GM12878 (cell line): ENCODE measurements at regions not wholly inside any gene's neighbourhood (a gene's known extent, or its start where the extent isn't known, plus 50 kb on each side); places are given as distances from the start of the nearest gene placed in this dataset.

ENCODE experiments used
- ATAC-seq: fragments of 200-7000 bp; cut with Tn5 transposase; 3 replicates; pipeline ENCODE4 v1.9.1; 2020; ENCODE audit warnings: mild to moderate bottlenecking, moderate library complexity
- BruUV-seq: library from RNA; stranded (reverse); fragments of 400-500 nt; replicated peaks from 2 replicates; lab custom pipeline; 2021; lab: Mats Ljungman, UMichigan
- CTCF ChIA-PET: fragments of 300-600 bp; sonication (Branson Sonifier 250); formaldehyde crosslinking; extraction: SDS; loops from one replicate; lab custom pipeline; 2021; ENCODE audit warnings: inconsistent platforms; lab: Yijun Ruan, JAX
- POLR2A ChIA-PET: fragments of 350-600 bp; formaldehyde crosslinking; extraction: SDS; loops from one replicate; lab custom pipeline; 2021; ENCODE audit warnings: inconsistent platforms; lab: Charles Lee
- RAD21 ChIA-PET: fragments of 300-600 bp; sonication (Branson Sonifier 250); formaldehyde crosslinking; loops from one replicate; lab custom pipeline; 2023; ENCODE audit warnings: antibody characterized with exemption; ENCODE audit not compliant: unreplicated experiment; lab: Charles Lee
- SMC1A ChIA-PET: fragments of 300-600 bp; sonication (Branson Sonifier 250); formaldehyde crosslinking; loops from one replicate; lab custom pipeline; 2023; ENCODE audit not compliant: unreplicated experiment, uncharacterized antibody; lab: Charles Lee
- DNase-seq: peaks from one replicate; pipeline ENCODE4 v3.0.0-alpha.2; 2011; ENCODE audit warnings: low read depth, low spot score
- FAIRE-seq: peaks from 3 replicates; lab custom pipeline; 2011; peaks lifted over from hg19 to GRCh38; lab: Jason Lieb, UNC
- H2AFZ ChIP-seq: 2 replicates; pipeline ENCODE4 v1.6.0; 2011; ENCODE audit warnings: low read depth, low read length, control low read depth; ENCODE audit not compliant: control insufficient read depth
- H3K27ac ChIP-seq: 2 replicates; pipeline ENCODE4 v1.5.1; 2011; ENCODE audit warnings: control low read depth; ENCODE audit not compliant: control insufficient read depth, insufficient read depth
- H3K27me3 ChIP-seq, 2 experiments: replicated peaks in 1 of 2; 2 replicates each; pipeline versions ENCODE4 v1.6.0 to v1.6.1; 2011; ENCODE audit warnings: low read length in 1 of 2; ENCODE audit not compliant: control insufficient read depth in 2 of 2, insufficient read depth in 2 of 2
- H3K36me3 ChIP-seq, 2 experiments: 2 replicates each; pipeline ENCODE4 v1.5.1; 2011; ENCODE audit warnings: low read length in 1 of 2; ENCODE audit not compliant: control insufficient read depth in 2 of 2, insufficient read depth in 2 of 2
- H3K4me1 ChIP-seq: 2 replicates; pipeline ENCODE4 v1.6.1; 2011; ENCODE audit warnings: mild to moderate bottlenecking, low read length, moderate library complexity, mixed read lengths; ENCODE audit not compliant: control insufficient read depth, insufficient read depth
- H3K4me2 ChIP-seq: 2 replicates; pipeline ENCODE4 v1.6.0; 2011; ENCODE audit warnings: control low read depth; ENCODE audit not compliant: control insufficient read depth, insufficient read depth
- H3K4me3 ChIP-seq: fragments of 200-600 bp; sonication (generic); 2 replicates; pipeline ENCODE4 v1.5.1; 2016
- H3K79me2 ChIP-seq: 2 replicates; pipeline ENCODE4 v1.6.0; 2011; ENCODE audit warnings: low read length; ENCODE audit not compliant: control insufficient read depth, insufficient read depth
- H3K9ac ChIP-seq: 2 replicates; pipeline ENCODE4 v1.8.0; 2011; ENCODE audit warnings: low read length, control low read depth, mixed read lengths; ENCODE audit not compliant: control insufficient read depth, insufficient read depth
- H3K9me3 ChIP-seq: replicated peaks from 3 replicates; pipeline ENCODE4 v1.5.1; 2011; ENCODE audit warnings: mild to moderate bottlenecking, low read length; ENCODE audit not compliant: control insufficient read depth, insufficient read depth
- H4K20me1 ChIP-seq: 2 replicates; pipeline ENCODE4 v1.6.0; 2011; ENCODE audit not compliant: control insufficient read depth, insufficient read depth
- BCLAF1 ChIP-seq: fragments of 450-650 bp; IDR thresholded peaks from 2 replicates; pipeline ENCODE4 v1.6.1; 2017; ENCODE audit warnings: antibody characterized with exemption, mild to moderate bottlenecking, moderate library complexity
- CBX3 ChIP-seq: fragments of 200-600 bp; sonication (generic); IDR thresholded peaks from 2 replicates; pipeline ENCODE4 v1.6.1; 2016; ENCODE audit warnings: low read depth, borderline replicate concordance
- CHD1 ChIP-seq: IDR thresholded peaks from 2 replicates; pipeline ENCODE4 v1.6.1; 2012; ENCODE audit warnings: low read depth, low read length, improper control_type of control experiment
- CUX1 ChIP-seq: IDR thresholded peaks from 2 replicates; pipeline ENCODE4 v1.6.1; 2012; ENCODE audit warnings: improper control_type of control experiment, low read depth, low read length; ENCODE audit not compliant: insufficient replicate concordance
- GABPA ChIP-seq: IDR thresholded peaks from 2 replicates; pipeline ENCODE4 v1.6.1; 2014; ENCODE audit warnings: antibody characterized with exemption, low read depth, mild to moderate bottlenecking, inconsistent platforms
- MAX ChIP-seq: IDR thresholded peaks from 2 replicates; pipeline ENCODE4 v1.6.1; 2012; ENCODE audit warnings: low read depth, low read length, improper control_type of control experiment
- PKNOX1 ChIP-seq: fragments of 450-650 bp; IDR thresholded peaks from 2 replicates; pipeline ENCODE4 v1.6.1; 2016; ENCODE audit warnings: mild to moderate bottlenecking
- POLR2AphosphoS2 ChIP-seq: IDR thresholded peaks from 2 replicates; pipeline ENCODE4 v1.6.1; 2011; ENCODE audit warnings: low read depth, mild to moderate bottlenecking, low read length, improper control_type of control experiment, moderate library complexity
- POLR2AphosphoS5 ChIP-seq: IDR thresholded peaks from 2 replicates; pipeline ENCODE4 v1.6.1; 2011; ENCODE audit warnings: mild to moderate bottlenecking, low read length, inconsistent platforms
- SMAD5 ChIP-seq: IDR thresholded peaks from 2 replicates; pipeline ENCODE4 v1.6.1; 2016; ENCODE audit warnings: antibody characterized with exemption, low read depth
- ZNF24 ChIP-seq: fragments of 450-650 bp; IDR thresholded peaks from 2 replicates; pipeline ENCODE4 v1.6.1; 2017; ENCODE audit warnings: antibody characterized with exemption, mild to moderate bottlenecking
- WGBS: methylation state at CpG from one replicate; pipeline ENCODE4 v1.1.6; 2016; ENCODE audit warnings: low lambda C conversion rate; ENCODE audit not compliant: insufficient replicate concordance, insufficient coverage; ENCODE audit errors: missing lambda C conversion rate; 5-methylcytosine and 5-hydroxymethylcytosine counted together
- in situ Hi-C: fragments of 300-500 bp; cut with MboI; formaldehyde crosslinking; loops from 9 replicates; pipeline ENCODE4 v1.14.3; 2018; ENCODE audit warnings: mixed read lengths
- intact Hi-C: fragments of 100-400 bp; cut with micrococcal nuclease; formaldehyde crosslinking; loops from one replicate; pipeline ENCODE4 v1.14.2; 2022; ENCODE audit not compliant: unreplicated experiment

- CTCF ChIA-PET: no interaction called here
Observed at GRCh38 chr13:42728507-42729180, 52.7 kb upstream of the FAM216B start.

More at GRCh38 chr13:42728507-42729180, 52.7 kb upstream of the FAM216B start:
- 44% methylated on average over 8 of the region's 8 CpGs for WGBS
- in situ Hi-C loops (no loop called here), intact Hi-C loops (no loop called here)
- Histone ChIP-seq H3K9me3 (no peaks in the 10 kb centered on the region; the same call in 2 of the 3 replicates), H3K9ac (no peak overlapping the region), H3K27me3 (peaks cover 0 to 3% of the 10 kb centered on the region in 2 experiments; a peak in 1 of 4 replicates), H3K4me3 (no peak overlapping the region), H3K4me1 (no peaks in the 10 kb centered on the region), H4K20me1 (no peaks in the 10 kb centered on the region), H3K79me2 (no peaks in the 10 kb centered on the region), H2AFZ (no peak overlapping the region), H3K36me3 (no peaks in the 10 kb centered on the region), H3K4me2 (no peak overlapping the region), H3K27ac (no peak overlapping the region)
- DNase-seq: no peak
- no peak for FAIRE-seq
- POLR2A ChIA-PET: no interaction called here
- TF ChIP-seq CBX3 (no peak), GABPA (no peak), CHD1 (no peak), ZNF24 (no peak), POLR2AphosphoS5 (no peak), PKNOX1 (no peak), MAX (no peak), SMAD5 (no peak), POLR2AphosphoS2 (no peak), CUX1 (no peak), BCLAF1 (no peak)
- no TSS peak for BruUV-seq
- SMC1A ChIA-PET: no interaction called here
- RAD21 ChIA-PET: no interaction called here
- ATAC-seq: no peak
